ENCODE measurements at regions not wholly inside any gene's neighbourhood (a gene's known extent, or its start where the extent isn't known, plus 50 kb on each side); places are given as distances from the start of the nearest gene placed in this dataset.

- no peak for DNase-seq
- ATAC-seq = no peak
- Mint-ChIP-seq H3K4me3 (no peak overlapping the region), H3K9me3 (no peaks in the 10 kb centered on the region), H3K36me3 (no peaks in the 10 kb centered on the region), H3K27me3 (ENCODE audit: low read depth in 2 of 2) (peaks cover 0 to 10% of the 10 kb centered on the region in 2 donors), H3K27ac (no peak overlapping the region), H3K4me1 (no peaks in the 10 kb centered on the region)
- H3K4me3 ChIP-seq (ENCODE audit: low read length) = no peak overlapping the region
- no peak overlapping the region for H3K27ac ChIP-seq (ENCODE audit: low read length)
- no peak for TF ChIP-seq CTCF (IDR thresholded peaks at IDR 0.05)
- no peaks in the 10 kb centered on the region for H3K36me3 ChIP-seq (ENCODE audit: control insufficient read depth, insufficient read depth, low read length)
- WGBS (ENCODE audit: insufficient coverage) = 59% methylated on average over 7 of the region's 7 CpGs
- H3K4me1 ChIP-seq (ENCODE audit: control insufficient read depth, insufficient read depth, low read length) = no peaks in the 10 kb centered on the region
- intact Hi-C loops (cut with micrococcal nuclease) = no loop called here
- no peaks in the 10 kb centered on the region for H3K27me3 ChIP-seq (ENCODE audit: control insufficient read depth, insufficient read depth, low read length)
- no peaks in the 10 kb centered on the region for H3K9me3 ChIP-seq (ENCODE audit: control insufficient read depth, insufficient read depth, low read length)
These were observed 135.8 kb upstream of the GPC1 start for GRCh38 chr2:240299710-240300068.

- Mint-ChIP-seq H3K4me3 (no peak overlapping the region), H3K27ac (no peak overlapping the region), H3K36me3 (no peaks in the 10 kb centered on the region), H3K27me3 (ENCODE audit: low read depth in 2 of 2) (peaks cover 0 to 10% of the 10 kb centered on the region in 2 donors), H3K9me3 (no peaks in the 10 kb centered on the region), H3K4me1 (no peaks in the 10 kb centered on the region)
- 65% methylated on average over 11 of the region's 11 CpGs for WGBS (ENCODE audit: insufficient coverage)
- Histone ChIP-seq H3K27me3 (ENCODE audit: control insufficient read depth, insufficient read depth, low read length) (no peaks in the 10 kb centered on the region), H3K9me3 (ENCODE audit: control insufficient read depth, insufficient read depth, low read length) (no peaks in the 10 kb centered on the region), H3K4me1 (ENCODE audit: control insufficient read depth, insufficient read depth, low read length) (no peaks in the 10 kb centered on the region), H3K4me3 (ENCODE audit: low read length) (no peak overlapping the region), H3K27ac (ENCODE audit: low read length) (no peak overlapping the region), H3K36me3 (ENCODE audit: control insufficient read depth, insufficient read depth, low read length) (no peaks in the 10 kb centered on the region)
- no peak for ATAC-seq
- no peak for DNase-seq
- no peak for TF ChIP-seq CTCF (IDR thresholded peaks at IDR 0.05)
- intact Hi-C loops (cut with micrococcal nuclease) = no loop called here
These were observed 135.1 kb upstream of the GPC1 start for GRCh38 chr2:240300261-240300821.

- Histone ChIP-seq H3K27ac (ENCODE audit: low read length) (no peak overlapping the region), H3K27me3 (ENCODE audit: control insufficient read depth, insufficient read depth, low read length) (no peaks in the 10 kb centered on the region), H3K4me3 (ENCODE audit: low read length) (no peak overlapping the region), H3K4me1 (ENCODE audit: control insufficient read depth, insufficient read depth, low read length) (no peaks in the 10 kb centered on the region), H3K9me3 (ENCODE audit: control insufficient read depth, insufficient read depth, low read length) (no peaks in the 10 kb centered on the region), H3K36me3 (ENCODE audit: control insufficient read depth, insufficient read depth, low read length) (no peaks in the 10 kb centered on the region)
- H3K36me3 Mint-ChIP-seq = no peaks in the 10 kb centered on the region
- H3K27ac Mint-ChIP-seq = no peak overlapping the region
- 91% methylated on average over 8 of the region's 8 CpGs for WGBS (ENCODE audit: insufficient coverage)
- H3K4me3 Mint-ChIP-seq = no peak overlapping the region
- no peak for DNase-seq
- no peak for ATAC-seq
- no peak for TF ChIP-seq CTCF (IDR thresholded peaks at IDR 0.05)
- peaks cover 0 to 10% of the 10 kb centered on the region in 2 donors for H3K27me3 Mint-ChIP-seq (ENCODE audit: low read depth in 2 of 2)
- H3K9me3 Mint-ChIP-seq = no peaks in the 10 kb centered on the region
- H3K4me1 Mint-ChIP-seq = no peaks in the 10 kb centered on the region
- intact Hi-C loops (cut with micrococcal nuclease) = no loop called here
These were observed 134.6 kb upstream of the GPC1 start for GRCh38 chr2:240300840-240301239.

- Histone ChIP-seq H3K9me3 (ENCODE audit: control insufficient read depth, insufficient read depth, low read length) (no peaks in the 10 kb centered on the region), H3K4me1 (ENCODE audit: control insufficient read depth, insufficient read depth, low read length) (no peaks in the 10 kb centered on the region), H3K27ac (ENCODE audit: low read length) (no peak overlapping the region), H3K36me3 (ENCODE audit: control insufficient read depth, insufficient read depth, low read length) (no peaks in the 10 kb centered on the region), H3K4me3 (ENCODE audit: low read length) (no peak overlapping the region), H3K27me3 (ENCODE audit: control insufficient read depth, insufficient read depth, low read length) (no peaks in the 10 kb centered on the region)
- Mint-ChIP-seq H3K36me3 (no peaks in the 10 kb centered on the region), H3K9me3 (no peaks in the 10 kb centered on the region), H3K27ac (no peak overlapping the region), H3K4me1 (no peaks in the 10 kb centered on the region), H3K27me3 (ENCODE audit: low read depth in 2 of 2) (peaks cover 0 to 10% of the 10 kb centered on the region in 2 donors), H3K4me3 (no peak overlapping the region)
- WGBS (ENCODE audit: insufficient coverage) = 86% methylated on average over 13 of the region's 13 CpGs
- no peak for DNase-seq
- no peak for TF ChIP-seq CTCF (IDR thresholded peaks at IDR 0.05)
- intact Hi-C loops (cut with micrococcal nuclease) = no loop called here
- ATAC-seq = no peak
These were observed 134.1 kb upstream of the GPC1 start for GRCh38 chr2:240301256-240301795.
